GM23248 (cell line): ENCODE measurements at regions not wholly inside any gene's neighbourhood (a gene's known extent, or its start where the extent isn't known, plus 50 kb on each side); places are given as distances from the start of the nearest gene placed in this dataset.
"Not testable (repeated sequence)": the region's sequence is repeated elsewhere in the genome, so short reads cannot be mapped to it uniquely, and the experiment has no call there.

Experiments
- DNase-seq: peaks from one replicate; pipeline ENCODE4 v3.0.0-alpha.2; 2015
- H2AFZ ChIP-seq: fragments of 200-600 bp; sonication (generic); 2 replicates; pipeline ENCODE4 v1.6.1; 2016; ENCODE audit warnings: antibody characterized with exemption
- H3F3A ChIP-seq: fragments of 200-600 bp; sonication (generic); 2 replicates; pipeline ENCODE4 v1.6.1; 2016; ENCODE audit warnings: mild to moderate bottlenecking, antibody characterized with exemption, mixed run types; ENCODE audit not compliant: insufficient read depth
- H3K27ac ChIP-seq: fragments of 200-600 bp; sonication (generic); 2 replicates; pipeline ENCODE4 v1.5.1; 2016; ENCODE audit warnings: mild to moderate bottlenecking
- H3K27me3 ChIP-seq: fragments of 200-600 bp; sonication (generic); replicated peaks from 2 replicates; pipeline ENCODE4 v1.6.1; 2016; ENCODE audit warnings: mild to moderate bottlenecking; ENCODE audit not compliant: insufficient read depth
- H3K36me3 ChIP-seq: fragments of 200-600 bp; sonication (generic); 2 replicates; pipeline ENCODE4 v1.6.1; 2016; ENCODE audit warnings: low read depth, mild to moderate bottlenecking
- H3K4me1 ChIP-seq: fragments of 200-600 bp; sonication (generic); 2 replicates; pipeline ENCODE4 v1.6.1; 2016; ENCODE audit warnings: mild to moderate bottlenecking; ENCODE audit not compliant: insufficient read depth
- H3K4me2 ChIP-seq: fragments of 200-600 bp; sonication (generic); one replicate; pipeline ENCODE4 v1.6.1; 2016; ENCODE audit warnings: mild to moderate bottlenecking; ENCODE audit not compliant: unreplicated experiment
- H3K4me3 ChIP-seq: fragments of 200-600 bp; sonication (generic); 2 replicates; pipeline ENCODE4 v1.5.1; 2016; ENCODE audit warnings: mild to moderate bottlenecking
- H3K79me2 ChIP-seq: fragments of 200-600 bp; sonication (generic); 2 replicates; pipeline ENCODE4 v1.6.1; 2016; ENCODE audit warnings: mild to moderate bottlenecking; ENCODE audit not compliant: insufficient read depth
- H3K9ac ChIP-seq: fragments of 200-600 bp; sonication (generic); 2 replicates; pipeline ENCODE4 v1.6.1; 2016; ENCODE audit warnings: mild to moderate bottlenecking
- H3K9me2 ChIP-seq: fragments of 200-600 bp; sonication (generic); 2 replicates; pipeline ENCODE4 v1.6.1; 2016; ENCODE audit warnings: mixed run types, mild to moderate bottlenecking, moderate library complexity; ENCODE audit not compliant: insufficient read depth
- H3K9me3 ChIP-seq: fragments of 200-600 bp; sonication (generic); one replicate; pipeline ENCODE4 v1.6.1; 2017; ENCODE audit warnings: low read depth
- H4K20me1 ChIP-seq: fragments of 200-600 bp; sonication (generic); 2 replicates; pipeline ENCODE4 v1.6.0; 2016; ENCODE audit not compliant: insufficient read depth
- EZH2 ChIP-seq: fragments of 200-600 bp; sonication (generic); IDR thresholded peaks from 2 replicates; pipeline ENCODE4 v1.6.1; 2018; ENCODE audit warnings: antibody characterized with exemption, mild to moderate bottlenecking; ENCODE audit not compliant: insufficient read depth, poor library complexity, severe bottlenecking
- EZH2phosphoT487 ChIP-seq: fragments of 200-600 bp; sonication (generic); IDR thresholded peaks from 2 replicates; pipeline ENCODE4 v1.6.1; 2018; ENCODE audit warnings: antibody characterized with exemption, moderate library complexity, mild to moderate bottlenecking, low read depth; ENCODE audit not compliant: insufficient read depth
- WGBS, 2 experiments: methylation state at CpG; one replicate each; pipeline ENCODE4 v1.1.6; 2015 to 2017; ENCODE audit warnings: low lambda C conversion rate in 2 of 2, low coverage in 1 of 2; ENCODE audit errors: missing lambda C conversion rate in 2 of 2; 5-methylcytosine and 5-hydroxymethylcytosine counted together
- in situ Hi-C: fragments of 300-500 bp; cut with MboI; formaldehyde crosslinking; loops from 2 replicates; pipeline ENCODE4 v1.15.0; 2020

- WGBS, 2 experiments = 24 to 38% methylated on average over 2 of the region's 2 CpGs
- Histone ChIP-seq H3K4me3 (no peak overlapping the region), H3K27me3 (no peaks in the 10 kb centered on the region), H3K4me2 (peak overlapping the region; percentile 22), H3F3A (peaks cover 38% of the 10 kb centered on the region), H3K9ac (no peak overlapping the region), H2AFZ (no peak overlapping the region), H3K9me2 (no peaks in the 10 kb centered on the region), H3K9me3 (no peaks in the 10 kb centered on the region), H3K36me3 (no peaks in the 10 kb centered on the region), H3K79me2 (no peaks in the 10 kb centered on the region), H3K27ac (no peak overlapping the region), H3K4me1 (peaks cover 49% of the 10 kb centered on the region), H4K20me1 (no peaks in the 10 kb centered on the region)
- TF ChIP-seq EZH2phosphoT487 (no peak), EZH2 (no peak)
- in situ Hi-C loops = no loop called here
- peak; percentile 91 for DNase-seq
Observed at GRCh38 chr22:27107824-27108223, 450.4 kb downstream of the MIAT start.

- H3K27ac ChIP-seq = no peak overlapping the region
- in situ Hi-C loops = no loop called here
- no peaks in the 10 kb centered on the region for H3K9me2 ChIP-seq
- peak overlapping the region; percentile 22 for H3K4me2 ChIP-seq
- peaks cover 54% of the 10 kb centered on the region for H3K4me1 ChIP-seq
- H3K27me3 ChIP-seq = no peaks in the 10 kb centered on the region
- H3K36me3 ChIP-seq = no peaks in the 10 kb centered on the region
- no peaks in the 10 kb centered on the region for H4K20me1 ChIP-seq
- no peaks in the 10 kb centered on the region for H3K79me2 ChIP-seq
- H3K9me3 ChIP-seq = no peaks in the 10 kb centered on the region
- H3F3A ChIP-seq = peaks cover 43% of the 10 kb centered on the region
- no peak overlapping the region for H2AFZ ChIP-seq
- TF ChIP-seq EZH2phosphoT487 (no peak), EZH2 (no peak)
- WGBS, 2 experiments = 35 to 38% methylated on average over 20 of the region's 20 CpGs
- DNase-seq = no peak
- no peak overlapping the region for H3K9ac ChIP-seq
- H3K4me3 ChIP-seq = no peak overlapping the region
Observed at GRCh38 chr22:27108425-27109114, 451.2 kb downstream of the MIAT start.

- H3K4me3 ChIP-seq, H3K36me3 ChIP-seq, H3K27ac ChIP-seq, DNase-seq, H3K9ac ChIP-seq, H3K4me2 ChIP-seq, H4K20me1 ChIP-seq, in situ Hi-C loops, H3K9me2 ChIP-seq, H3K79me2 ChIP-seq, H2AFZ ChIP-seq, H3K9me3 ChIP-seq, H3K27me3 ChIP-seq: not testable (repeated sequence)
- Histone ChIP-seq H3K4me1 (peaks cover 61% of the 10 kb centered on the region), H3F3A (peaks cover 50% of the 10 kb centered on the region)
- WGBS, 2 experiments = 95 to 98% methylated on average over 2 of the region's 2 CpGs
Observed at GRCh38 chr22:27109406-27109805, 452.0 kb downstream of the MIAT start.

GRCh38 chr22:27110665-27111451, 453.5 kb downstream of the MIAT start:
- Histone ChIP-seq H3K4me3 (no peak overlapping the region), H3K27ac (no peak overlapping the region), H2AFZ (no peak overlapping the region), H3F3A (peaks cover 46% of the 10 kb centered on the region), H4K20me1 (no peaks in the 10 kb centered on the region), H3K9me2 (no peaks in the 10 kb centered on the region), H3K4me2 (peak overlapping the region; percentile 12), H3K27me3 (no peaks in the 10 kb centered on the region), H3K9me3 (no peaks in the 10 kb centered on the region), H3K79me2 (no peaks in the 10 kb centered on the region), H3K4me1 (peaks cover 68% of the 10 kb centered on the region), H3K36me3 (no peaks in the 10 kb centered on the region), H3K9ac (no peak overlapping the region)
- TF ChIP-seq EZH2phosphoT487 = no peak
- no peak for TF ChIP-seq EZH2
- in situ Hi-C loops = no loop called here
- 32 to 40% methylated on average over 11 to 12 of the region's 12 CpGs for WGBS, 2 experiments
- peak; percentile 50 for DNase-seq
